ENCODE measurements at regions not wholly inside any gene's neighbourhood (a gene's known extent, or its start where the extent isn't known, plus 50 kb on each side); places are given as distances from the start of the nearest gene placed in this dataset.

GRCh38 chr10:58972576-58973234 lies 203.7 kb upstream of the PHYHIPL start:
- no peak for ATAC-seq (ENCODE audit: low read depth)
- dilution Hi-C loops (cut with HindIII; ENCODE audit: low sequenced_read_pairs, unreplicated experiment): no loop called here
- Histone ChIP-seq H3K27ac (ENCODE audit: insufficient read depth, low read length) (no peak overlapping the region), H3K9me1 (ENCODE audit: insufficient read depth, low read length) (no peaks in the 10 kb centered on the region), H3K27me3 (ENCODE audit: control insufficient read depth, insufficient read depth, low read length) (peaks cover 5% of the 10 kb centered on the region), H2AFZ (replicated peaks; ENCODE audit: low read length, poor library complexity) (no peak overlapping the region), H3K4me1 (ENCODE audit: control insufficient read depth, insufficient read depth, low read length) (no peaks in the 10 kb centered on the region), H2AK5ac (ENCODE audit: low read depth, low read length) (no peak overlapping the region), H2AK9ac (replicated peaks; ENCODE audit: low read depth, low read length, poor library complexity) (no peak overlapping the region), H4K8ac (ENCODE audit: low read depth in 2 of 2, low read length in 2 of 2) (no peak overlapping the region), H3K56ac (ENCODE audit: extremely low read depth, insufficient read depth, low read length) (no peak overlapping the region), H2BK15ac (ENCODE audit: low read depth, low read length) (no peak overlapping the region), H3K4me3 (ENCODE audit: insufficient read depth, low read depth, low read length) (no peak overlapping the region), H4K20me1 (ENCODE audit: insufficient read depth, low read length) (no peaks in the 10 kb centered on the region), H3K9ac (ENCODE audit: low read depth, low read length) (no peak overlapping the region), H3K4me2 (ENCODE audit: low read depth, low read length) (no peak overlapping the region), H3K36me3 (ENCODE audit: control insufficient read depth, insufficient read depth, low read length) (no peaks in the 10 kb centered on the region), H3K23ac (ENCODE audit: low read depth, low read length) (no peak overlapping the region), H2BK20ac (ENCODE audit: low read depth, low read length) (no peak overlapping the region), H3K18ac (ENCODE audit: low read depth, low read length) (no peak overlapping the region), H3K9me3 (ENCODE audit: control insufficient read depth, insufficient read depth, low read length) (no peaks in the 10 kb centered on the region), H2BK5ac (ENCODE audit: low read depth, low read length, poor library complexity, severe bottlenecking) (no peak overlapping the region), H3K4ac (ENCODE audit: low read depth, low read length) (no peak overlapping the region), H3K14ac (replicated peaks; ENCODE audit: low read depth, low read length) (no peak overlapping the region), H4K91ac (ENCODE audit: insufficient read depth, low read depth, low read length) (no peak overlapping the region), H4K5ac (ENCODE audit: low read depth, low read length) (no peak overlapping the region), H2BK120ac (ENCODE audit: low read depth, low read length) (no peak overlapping the region), H3K79me1 (ENCODE audit: low read depth in 1 of 2, low read length in 2 of 2) (no peaks in the 10 kb centered on the region)
- no TSS peak for BruUV-seq (replicated peaks)
- in situ Hi-C loops (cut with MboI; ENCODE audit: low sequenced_read_pairs): loop anchor here (25.0 kb wide), 1 partner anchor 640 kb away; no protein-coding TSS in a partner anchor
- WGBS, 2 experiments (ENCODE audit: extremely low coverage in 2 of 2, insufficient read length in 1 of 2): no CpG with 5 or more reads among the region's 2 CpGs
- intact Hi-C loops (cut with micrococcal nuclease): no loop called here
- no peak for TF ChIP-seq MXI1 (IDR thresholded peaks at IDR 0.05; ENCODE audit: borderline replicate concordance, low read depth, low read length)
- TF ChIP-seq SMC3 (IDR thresholded peaks at IDR 0.05; ENCODE audit: low read depth, low read length): no peak
- TF ChIP-seq MAZ (IDR thresholded peaks at IDR 0.05; ENCODE audit: borderline replicate concordance, low read depth, low read length): no peak
- no peak for TF ChIP-seq RCOR1 (IDR thresholded peaks at IDR 0.05; ENCODE audit: insufficient replicate concordance, low read length)
- TF ChIP-seq ELK1 (IDR thresholded peaks at IDR 0.05; ENCODE audit: borderline replicate concordance, low read depth, low read length): no peak
- no peak for TF ChIP-seq MAFK (IDR thresholded peaks at IDR 0.05; ENCODE audit: low read depth, low read length)
- TF ChIP-seq USF2 (IDR thresholded peaks at IDR 0.05; ENCODE audit: low read depth, low read length): no peak
- no peak for TF ChIP-seq CHD1 (IDR thresholded peaks at IDR 0.05; ENCODE audit: low read depth, low read length)
- TF ChIP-seq RFX5 (IDR thresholded peaks at IDR 0.05; ENCODE audit: low read depth, low read length): no peak
- TF ChIP-seq BHLHE40 (IDR thresholded peaks at IDR 0.05; ENCODE audit: low read depth, low read length): no peak
- TF ChIP-seq RAD21 (IDR thresholded peaks at IDR 0.05; ENCODE audit: low read length): no peak
- no peak for TF ChIP-seq NFE2L2 (IDR thresholded peaks at IDR 0.05; ENCODE audit: low read depth, low read length)
- TF ChIP-seq CEBPB (IDR thresholded peaks at IDR 0.05; ENCODE audit: low read depth, low read length): no peak
- TF ChIP-seq CTCF (conservative IDR thresholded peaks at IDR 0.05; ENCODE audit: low read depth, low read length): no peak
- no peak for TF ChIP-seq FOS (IDR thresholded peaks at IDR 0.05; ENCODE audit: low read depth, low read length)
- TF ChIP-seq POLR2A (IDR thresholded peaks at IDR 0.05; ENCODE audit: low read depth, low read length): no peak
- no peak for DNase-seq
- POLR2A ChIA-PET (ENCODE audit: unreplicated experiment): no interaction called here
- CTCF ChIA-PET: no interaction called here
